ENCODE measurements at regions not wholly inside any gene's neighbourhood (a gene's known extent, or its start where the extent isn't known, plus 50 kb on each side); places are given as distances from the start of the nearest gene placed in this dataset.
A peak's percentile ranks its signal among the peaks of the same experiment; 100 is the strongest.

- ATAC-seq (peak; percentile 30; the same call in 1 of the 3 replicates), DNase-seq (ENCODE audit: low spot score) (no peak)
- Histone ChIP-seq H3K4me1 (ENCODE audit: insufficient read depth) (no peaks in the 10 kb centered on the region; the same call in 1 of the 2 replicates), H3K36me3 (ENCODE audit: insufficient read depth) (no peaks in the 10 kb centered on the region), H3K9me2 (ENCODE audit: insufficient read depth) (no peaks in the 10 kb centered on the region), H3K4me2 (no peak overlapping the region), H4K20me1 (replicated peaks; ENCODE audit: insufficient read depth) (no peaks in the 10 kb centered on the region), H3K4me3 (no peak overlapping the region), H2AFZ (no peak overlapping the region), H3K79me2 (replicated peaks; ENCODE audit: insufficient read depth) (no peaks in the 10 kb centered on the region), H3F3A (replicated peaks; ENCODE audit: low read depth) (no peaks in the 10 kb centered on the region), H3K27me3 (ENCODE audit: insufficient read depth) (no peaks in the 10 kb centered on the region), H3K27ac (ENCODE audit: low read depth) (no peak overlapping the region)
- peaks cover 13% of the 10 kb centered on the region for H3K27me3 Mint-ChIP-seq (ENCODE audit: insufficient read depth, low read depth, poor library complexity)
- no peaks in the 10 kb centered on the region; the same call in 2 of the 3 replicates for H3K9me3 Mint-ChIP-seq
- peaks cover 11% of the 10 kb centered on the region for H3K4me1 Mint-ChIP-seq
- TF ChIP-seq STAT1 (IDR thresholded peaks at IDR 0.05; ENCODE audit: unreplicated experiment) (no peak), ZNF114 (CRISPR knock-in tag; IDR thresholded peaks at IDR 0.05) (no peak), CTCF (conservative IDR thresholded peaks at IDR 0.05; ENCODE audit: low read depth in 2 of 2) (no peak), CREB1 (CRISPR knock-in tag; IDR thresholded peaks at IDR 0.05; ENCODE audit: low read depth) (no peak), EZH2phosphoT487 (IDR thresholded peaks at IDR 0.05; ENCODE audit: unreplicated experiment) (no peak), POLR2AphosphoS5 (IDR thresholded peaks at IDR 0.05; ENCODE audit: low read depth) (no peak), ZNF331 (CRISPR knock-in tag; IDR thresholded peaks at IDR 0.05; ENCODE audit: low read depth) (no peak), REST (IDR thresholded peaks at IDR 0.05; ENCODE audit: unreplicated experiment) (no peak), ZNF462 (CRISPR knock-in tag; IDR thresholded peaks at IDR 0.05) (no peak), EZH2 (IDR thresholded peaks at IDR 0.05; ENCODE audit: low read depth, unreplicated experiment) (no peak), ETS1 (IDR thresholded peaks at IDR 0.05) (no peak), NANOG (IDR thresholded peaks at IDR 0.05; ENCODE audit: borderline replicate concordance) (no peak), JUNB (IDR thresholded peaks at IDR 0.05; ENCODE audit: unreplicated experiment) (no peak)
- no peak overlapping the region for H3K4me3 Mint-ChIP-seq
- H3K27ac Mint-ChIP-seq = no peak overlapping the region
- no peaks in the 10 kb centered on the region; the same call in 2 of the 3 replicates for H3K36me3 Mint-ChIP-seq (ENCODE audit: low read depth)
Observed at GRCh38 chr5:3024554-3024953, 273.1 kb upstream of the IRX2 start.
